Stomach (tissue), 4 donors: ENCODE measurements at regions not wholly inside any gene's neighbourhood (a gene's known extent, or its start where the extent isn't known, plus 50 kb on each side); places are given as distances from the start of the nearest gene placed in this dataset.

Source experiments
- CTCF ChIP-seq, 7 experiments: fragments of 450-650 bp in 4 of 7; fragments of 200-600 bp in 3 of 7; sonication (generic) in 3 of 7; IDR thresholded peaks; one replicate each; pipeline ENCODE4 v1.5.1; 2016 to 2019; ENCODE audit warnings: antibody characterized with exemption in 7 of 7, control low read depth in 2 of 7, mild to moderate bottlenecking in 1 of 7
- POLR2A ChIP-seq, 4 donors: fragments of 450-650 bp; IDR thresholded peaks; one replicate each; pipeline ENCODE4 v1.6.1; 2016; ENCODE audit warnings: antibody characterized with exemption in 4 of 4, control low read depth in 2 of 4, mild to moderate bottlenecking in 1 of 4, moderate library complexity in 1 of 4
- POLR2AphosphoS5 ChIP-seq, 3 donors: sonication (generic); formaldehyde crosslinking; IDR thresholded peaks; one replicate each; pipeline ENCODE4 v1.6.1; 2016; ENCODE audit warnings: antibody characterized with exemption in 3 of 3

- no peak for TF ChIP-seq CTCF (IDR thresholded peaks at IDR 0.05)
- TF ChIP-seq POLR2AphosphoS5 (IDR thresholded peaks at IDR 0.05): no peak
- TF ChIP-seq POLR2A (IDR thresholded peaks at IDR 0.05): no peak
These were observed 175.9 kb downstream of the VGLL3 start for GRCh38 chr3:86814918-86815655.
